ENCODE measurements at regions not wholly inside any gene's neighbourhood (a gene's known extent, or its start where the extent isn't known, plus 50 kb on each side); places are given as distances from the start of the nearest gene placed in this dataset.

DNA sequence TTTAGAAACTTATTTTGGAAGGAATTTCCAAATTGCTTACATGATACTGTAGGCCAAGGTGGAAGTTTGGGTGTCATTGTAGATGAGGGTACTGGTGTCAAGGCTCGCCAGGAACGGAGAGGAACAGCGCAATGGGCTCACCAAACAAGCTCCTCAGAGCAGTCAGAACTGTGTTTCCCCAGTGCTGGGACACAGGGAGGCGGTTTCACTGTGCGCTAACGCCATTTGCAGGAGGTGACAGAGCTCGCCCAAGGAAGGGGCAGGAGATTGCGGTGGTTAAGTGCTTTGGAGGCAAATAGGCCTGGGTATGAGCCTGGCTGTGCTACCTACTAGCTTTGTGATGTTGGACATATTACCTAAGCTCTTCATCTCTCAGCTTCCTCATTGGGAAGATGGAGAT, 57.3 kb downstream of the HHEX start:
- Histone ChIP-seq H3K4me1 (replicated peaks in 1 of 2) (no peaks in the 10 kb centered on the region), H3K27ac (no peak overlapping the region), H3K4me3 (no peak overlapping the region)
- in situ Hi-C loops (cut with MboI; ENCODE audit: low pct_unique_long_range_greater_than_20kb in 2 of 9, low sequenced_read_pairs in 9 of 9, unreplicated experiment in 9 of 9), result no loop called here
- WGBS, 10 experiments, result 72 to 94% (median 81%) methylated on average over 2 to 8 of the region's 8 CpGs
- ATAC-seq (replicated peaks in 6 of 8), result no peak

DNA sequence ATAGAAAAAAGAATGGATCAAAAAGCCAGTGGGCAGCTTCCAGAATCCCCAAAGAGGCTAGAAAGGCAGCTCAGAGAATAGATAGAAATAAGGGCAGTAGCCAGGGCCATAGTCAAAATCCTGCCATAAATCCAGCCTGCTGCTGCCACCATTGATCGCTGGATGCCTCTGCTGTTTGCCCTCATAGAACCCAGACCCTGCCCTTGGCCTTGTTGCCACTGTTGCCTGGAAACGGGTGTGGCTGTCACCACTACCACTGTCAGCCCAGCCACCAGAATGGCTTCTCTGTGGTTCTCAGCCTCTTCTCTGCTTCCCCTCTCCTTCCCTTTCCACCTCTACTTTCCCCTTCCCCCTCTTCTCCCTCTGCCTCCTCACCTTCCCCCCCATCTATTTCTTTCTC, 57.8 kb downstream of the HHEX start:
- H3K4me3 ChIP-seq, result no peak overlapping the region
- no peak overlapping the region for H3K27ac ChIP-seq
- peak in 1 of 8 experiments; percentile 39 for ATAC-seq (replicated peaks in 6 of 8)
- H3K4me1 ChIP-seq (replicated peaks in 1 of 2), result no peaks in the 10 kb centered on the region
- 0 to 67% (median 67%) methylated on average over 1 of the region's 2 CpGs; no CpG with 5 or more reads in 7 of the 10 experiments for WGBS, 10 experiments
- in situ Hi-C loops (cut with MboI; ENCODE audit: low pct_unique_long_range_greater_than_20kb in 2 of 9, low sequenced_read_pairs in 9 of 9, unreplicated experiment in 9 of 9), result no loop called here

DNA sequence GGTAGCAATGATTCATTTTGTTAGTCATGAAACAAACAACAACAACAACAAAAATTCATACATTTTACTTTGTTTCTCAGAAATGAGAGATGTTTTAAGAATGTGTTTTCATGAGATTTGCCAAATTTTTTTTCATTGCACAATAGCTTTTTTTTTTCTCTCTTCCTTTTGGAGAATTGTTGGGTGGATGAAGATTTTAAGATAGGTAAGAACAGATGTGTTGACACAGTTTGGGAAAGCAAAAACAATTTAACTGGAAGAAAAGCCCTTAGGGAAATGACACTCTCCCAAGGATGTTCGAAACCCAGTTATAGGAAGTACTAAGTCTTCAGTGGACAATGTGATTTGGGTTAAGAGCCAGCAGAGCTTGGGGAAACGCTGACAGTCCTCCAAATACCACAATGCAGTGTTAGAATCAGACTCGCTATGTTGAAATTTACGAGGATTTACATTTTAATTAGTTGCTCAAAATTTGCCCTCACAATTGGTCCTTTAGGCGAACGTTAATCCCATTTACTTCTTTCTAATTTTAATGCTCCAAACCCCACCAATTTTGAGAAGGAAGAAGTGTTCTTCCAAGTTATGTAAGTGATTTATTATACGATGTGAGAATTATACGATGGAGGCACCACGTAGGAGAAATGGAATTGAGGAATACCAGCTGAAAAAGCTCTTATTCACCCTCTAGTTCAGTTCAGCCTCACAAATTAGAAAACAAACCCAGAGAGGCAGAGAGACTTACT, 61.2 kb downstream of the HHEX start:
- Histone ChIP-seq H3K4me1 (replicated peaks in 1 of 2) (no peaks in the 10 kb centered on the region), H3K27ac (no peak overlapping the region), H3K4me3 (no peak overlapping the region)
- in situ Hi-C loops (cut with MboI; ENCODE audit: low pct_unique_long_range_greater_than_20kb in 2 of 9, low sequenced_read_pairs in 9 of 9, unreplicated experiment in 9 of 9), result no loop called here
- peak in 1 of 8 experiments; percentile 32 for ATAC-seq (replicated peaks in 6 of 8)
- 21 to 83% (median 75%) methylated on average over 3 to 9 of the region's 9 CpGs for WGBS, 10 experiments

DNA sequence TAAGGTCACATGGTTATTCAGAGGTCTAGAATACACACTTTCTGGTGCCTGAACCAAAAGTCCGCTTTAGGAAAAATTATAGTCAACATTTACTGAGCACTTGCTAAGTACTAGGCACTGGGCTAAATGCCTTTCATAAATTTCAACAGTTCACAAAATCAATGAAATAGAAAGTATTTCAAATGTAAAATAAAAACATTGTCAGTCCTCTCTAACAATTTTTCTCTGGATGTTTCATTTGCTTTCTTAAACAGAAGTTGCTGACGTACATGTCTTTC, 61.7 kb downstream of the HHEX start:
- 73 to 100% (median 83%) methylated on average over 1 to 2 of the region's 2 CpGs; no CpG with 5 or more reads in 1 of the 10 experiments for WGBS, 10 experiments
- no peak for ATAC-seq (replicated peaks in 6 of 8)
- H3K4me3 ChIP-seq, result no peak overlapping the region
- H3K4me1 ChIP-seq (replicated peaks in 1 of 2), result no peaks in the 10 kb centered on the region
- no peak overlapping the region for H3K27ac ChIP-seq
- in situ Hi-C loops (cut with MboI; ENCODE audit: low pct_unique_long_range_greater_than_20kb in 2 of 9, low sequenced_read_pairs in 9 of 9, unreplicated experiment in 9 of 9), result no loop called here

DNA sequence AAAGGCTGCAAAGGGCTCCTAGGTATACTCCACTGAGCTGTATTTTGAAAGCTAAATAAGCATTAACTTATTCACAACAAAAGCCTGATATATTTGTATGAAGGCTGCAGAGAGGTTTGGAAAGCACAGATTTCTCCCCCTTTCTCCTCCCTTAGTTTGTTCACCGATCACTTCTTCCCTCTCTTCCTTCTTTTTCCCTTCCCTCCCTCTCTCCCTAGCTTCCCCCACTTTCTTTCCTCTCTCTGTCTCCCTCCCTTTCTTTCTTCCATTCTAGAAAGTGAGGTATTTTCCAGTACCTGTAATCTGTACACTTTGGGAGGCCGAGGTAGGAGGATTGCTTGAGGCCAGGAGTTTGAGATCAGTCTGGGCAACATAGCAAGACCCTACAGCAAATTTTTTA, 62.1 kb downstream of the HHEX start:
- no peak for ATAC-seq (replicated peaks in 6 of 8)
- H3K27ac ChIP-seq, result no peak overlapping the region
- no peak overlapping the region for H3K4me3 ChIP-seq
- 62 to 100% (median 83%) methylated on average over 1 to 2 of the region's 2 CpGs; no CpG with 5 or more reads in 1 of the 10 experiments for WGBS, 10 experiments
- no peaks in the 10 kb centered on the region for H3K4me1 ChIP-seq (replicated peaks in 1 of 2)
- in situ Hi-C loops (cut with MboI; ENCODE audit: low pct_unique_long_range_greater_than_20kb in 2 of 9, low sequenced_read_pairs in 9 of 9, unreplicated experiment in 9 of 9), result no loop called here

DNA sequence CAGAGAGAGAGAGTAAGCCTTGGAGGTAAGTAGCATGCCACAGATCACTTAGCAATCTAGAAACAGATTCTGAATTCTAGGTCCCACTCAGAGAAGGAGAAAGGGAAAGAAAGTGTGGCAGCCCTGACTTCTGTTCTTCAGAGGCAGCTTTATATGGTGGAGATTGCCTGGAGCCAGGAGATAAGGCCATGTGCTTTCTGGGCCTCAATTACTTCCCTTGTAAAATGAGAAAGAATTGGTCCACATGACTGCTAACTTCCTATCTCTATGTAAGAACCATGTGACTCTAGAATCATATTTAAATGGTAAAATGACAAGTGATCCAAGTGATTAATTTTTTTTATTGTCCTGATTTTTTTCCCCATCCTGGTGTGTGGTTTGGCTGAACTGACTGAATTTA, 64.1 kb downstream of the HHEX start:
- ATAC-seq (replicated peaks in 6 of 8), result no peak
- in situ Hi-C loops (cut with MboI; ENCODE audit: low pct_unique_long_range_greater_than_20kb in 2 of 9, low sequenced_read_pairs in 9 of 9, unreplicated experiment in 9 of 9), result no loop called here
- Histone ChIP-seq H3K4me3 (no peak overlapping the region), H3K27ac (no peak overlapping the region), H3K4me1 (replicated peaks in 1 of 2) (no peaks in the 10 kb centered on the region)

DNA sequence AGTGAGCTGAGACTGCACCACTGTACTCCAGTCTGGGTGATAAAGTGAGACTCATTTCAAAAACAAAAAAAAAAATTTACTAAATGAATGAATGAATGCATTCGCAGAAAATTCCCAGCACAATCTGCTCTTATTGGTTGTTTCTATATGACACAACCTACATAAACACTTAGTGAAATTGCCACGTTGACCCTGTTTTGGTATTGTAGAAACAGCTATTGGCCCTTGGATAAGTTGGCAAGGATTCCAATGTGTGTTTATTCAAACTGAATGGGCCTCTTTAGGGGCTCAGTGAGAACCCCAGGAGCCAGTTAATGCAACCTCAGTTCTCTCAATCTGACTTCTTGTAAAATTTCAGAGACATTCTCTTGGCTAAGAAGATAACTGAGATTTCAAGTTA, 66.0 kb downstream of the HHEX start:
- Histone ChIP-seq H3K27ac (no peak overlapping the region), H3K4me3 (no peak overlapping the region), H3K4me1 (replicated peaks in 1 of 2) (no peaks in the 10 kb centered on the region)
- ATAC-seq (replicated peaks in 6 of 8), result no peak
- WGBS, 10 experiments, result 50 to 100% (median 73%) methylated on average over 1 to 2 of the region's 2 CpGs; no CpG with 5 or more reads in 4 of the 10 experiments
- in situ Hi-C loops (cut with MboI; ENCODE audit: low pct_unique_long_range_greater_than_20kb in 2 of 9, low sequenced_read_pairs in 9 of 9, unreplicated experiment in 9 of 9), result no loop called here

DNA sequence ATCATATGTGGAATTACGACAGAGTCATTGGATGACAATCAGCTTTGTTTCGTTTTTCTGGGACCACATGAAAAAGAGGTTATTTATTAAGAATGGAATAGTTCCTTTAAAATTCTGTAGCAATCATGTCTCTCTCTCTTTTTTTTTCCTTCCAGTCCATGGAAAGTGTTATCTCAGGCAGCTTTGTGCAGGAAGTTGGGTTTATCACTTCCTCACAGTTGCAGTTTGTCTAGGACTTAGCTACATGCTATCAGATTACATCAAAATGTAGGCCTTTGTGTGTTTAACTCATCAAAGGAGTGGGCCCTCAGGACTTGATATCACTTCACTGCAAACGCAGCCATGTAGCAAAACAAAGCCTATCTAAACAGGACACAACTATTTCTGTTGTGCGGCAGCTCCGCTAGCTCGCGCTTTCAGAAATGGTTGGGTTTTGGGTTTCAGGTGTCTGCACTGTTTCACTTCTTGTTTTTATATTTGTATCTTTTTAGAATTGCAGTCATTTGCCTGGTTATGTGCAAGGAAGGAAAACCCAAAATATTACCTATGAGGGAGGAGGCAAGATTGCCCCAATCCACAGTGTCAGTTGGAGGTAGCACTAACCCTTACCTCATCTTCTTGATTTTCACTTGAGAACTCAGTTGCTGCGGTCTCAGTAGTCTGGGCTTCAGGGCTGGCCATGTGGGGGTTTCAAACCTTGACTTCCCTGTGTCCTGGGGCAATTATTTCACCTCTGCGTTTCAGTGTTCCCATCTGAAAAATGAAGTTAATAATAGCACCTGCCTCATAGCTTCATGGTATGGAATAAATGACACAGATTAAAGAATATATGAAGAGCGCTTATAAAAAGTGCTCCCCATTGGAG, 66.7 kb downstream of the HHEX start:
- WGBS, 10 experiments, result 55 to 96% (median 78%) methylated on average over 1 to 10 of the region's 10 CpGs
- ATAC-seq (replicated peaks in 6 of 8), result no peak
- in situ Hi-C loops (cut with MboI; ENCODE audit: low pct_unique_long_range_greater_than_20kb in 2 of 9, low sequenced_read_pairs in 9 of 9, unreplicated experiment in 9 of 9), result no loop called here
- H3K4me1 ChIP-seq (replicated peaks in 1 of 2), result no peaks in the 10 kb centered on the region
- H3K4me3 ChIP-seq, result no peak overlapping the region
- H3K27ac ChIP-seq, result no peak overlapping the region

DNA sequence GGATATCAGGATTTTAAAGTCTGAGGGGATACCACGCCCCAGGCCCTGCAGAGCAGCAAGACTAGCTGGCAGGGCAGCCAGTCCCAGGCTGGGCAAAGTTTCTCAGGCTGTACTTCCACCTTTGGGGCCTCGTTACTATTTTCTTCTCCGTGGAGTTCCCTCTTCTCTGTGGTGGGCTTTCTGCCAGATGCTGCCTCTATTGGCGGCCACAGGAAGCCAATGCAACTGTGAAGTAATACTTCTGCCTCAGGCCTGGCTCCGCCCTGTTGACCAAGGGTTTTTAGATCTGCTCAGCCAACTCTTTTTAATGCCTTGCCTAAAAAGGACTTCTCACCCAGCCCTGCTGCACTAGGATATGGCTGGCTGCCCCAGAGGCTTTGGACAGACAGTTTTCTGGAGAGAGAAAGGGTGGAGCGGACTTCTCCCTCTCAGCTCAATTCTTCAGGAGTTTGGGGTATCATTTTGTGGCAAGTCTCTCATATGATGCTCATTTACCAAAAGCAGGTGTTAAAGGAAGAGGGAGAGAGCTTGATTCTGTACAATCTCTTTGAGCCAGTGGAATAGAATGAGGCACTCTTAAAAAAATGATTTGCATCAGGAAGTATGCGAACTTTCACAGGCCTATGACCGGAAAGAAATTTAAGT, 67.4 kb downstream of the HHEX start:
- H3K27ac ChIP-seq, result no peak overlapping the region
- in situ Hi-C loops (cut with MboI; ENCODE audit: low pct_unique_long_range_greater_than_20kb in 2 of 9, low sequenced_read_pairs in 9 of 9, unreplicated experiment in 9 of 9), result no loop called here
- WGBS, 10 experiments, result 28 to 100% (median 59%) methylated on average over 1 to 8 of the region's 8 CpGs
- no peak overlapping the region for H3K4me3 ChIP-seq
- no peaks in the 10 kb centered on the region for H3K4me1 ChIP-seq (replicated peaks in 1 of 2)
- ATAC-seq (replicated peaks in 6 of 8), result peak in 3 of 8 experiments; percentile 95 to 99 (median 96)

DNA sequence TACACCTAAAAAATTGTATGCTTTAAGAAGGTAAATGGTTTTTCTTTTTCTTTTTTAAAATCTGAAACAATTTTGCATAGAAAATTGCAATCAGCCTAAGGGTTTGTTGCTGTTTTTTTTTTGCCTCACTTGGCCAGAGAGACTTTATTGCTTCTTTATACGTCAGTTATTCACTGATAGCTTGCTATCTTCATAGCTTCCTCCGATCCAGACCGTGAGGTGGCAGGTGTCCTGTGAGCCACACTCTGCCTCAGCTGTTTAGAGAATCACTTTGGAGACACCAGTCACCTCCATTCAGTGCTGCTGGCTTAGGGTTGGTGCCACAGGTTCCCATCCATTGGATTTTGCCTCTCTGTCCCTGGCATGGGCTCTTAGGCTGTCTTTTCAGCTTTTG, 68.0 kb downstream of the HHEX start:
- H3K27ac ChIP-seq, result no peak overlapping the region
- no peaks in the 10 kb centered on the region for H3K4me1 ChIP-seq (replicated peaks in 1 of 2)
- in situ Hi-C loops (cut with MboI; ENCODE audit: low pct_unique_long_range_greater_than_20kb in 2 of 9, low sequenced_read_pairs in 9 of 9, unreplicated experiment in 9 of 9), result no loop called here
- H3K4me3 ChIP-seq, result no peak overlapping the region
- WGBS, 10 experiments, result 44 to 100% (median 72%) methylated on average over 1 to 3 of the region's 3 CpGs; no CpG with 5 or more reads in 2 of the 10 experiments
- ATAC-seq (replicated peaks in 6 of 8), result no peak

DNA sequence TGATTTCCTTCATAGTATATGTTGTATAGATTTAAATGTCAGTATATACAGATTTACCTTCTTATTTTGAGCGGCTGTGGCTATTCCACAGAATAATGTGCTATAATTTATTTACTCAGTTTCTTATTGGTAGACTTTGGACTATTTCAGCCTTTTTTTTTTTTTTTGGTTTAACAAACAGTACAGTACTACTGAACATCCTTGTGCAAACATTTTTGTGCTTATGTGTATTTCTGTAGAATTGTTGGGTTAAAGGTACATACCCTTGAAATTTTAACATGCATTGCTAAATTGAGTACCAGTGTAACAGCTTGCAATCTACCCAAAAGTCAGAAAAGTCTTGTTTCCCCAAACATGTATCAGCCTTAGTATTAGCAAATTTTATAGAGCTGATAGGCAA, 68.8 kb downstream of the HHEX start:
- in situ Hi-C loops (cut with MboI; ENCODE audit: low pct_unique_long_range_greater_than_20kb in 2 of 9, low sequenced_read_pairs in 9 of 9, unreplicated experiment in 9 of 9), result no loop called here
- WGBS, 10 experiments, result 73 to 100% (median 100%) methylated on average over 1 of the region's 1 CpG; no CpG with 5 or more reads in 2 of the 10 experiments

DNA sequence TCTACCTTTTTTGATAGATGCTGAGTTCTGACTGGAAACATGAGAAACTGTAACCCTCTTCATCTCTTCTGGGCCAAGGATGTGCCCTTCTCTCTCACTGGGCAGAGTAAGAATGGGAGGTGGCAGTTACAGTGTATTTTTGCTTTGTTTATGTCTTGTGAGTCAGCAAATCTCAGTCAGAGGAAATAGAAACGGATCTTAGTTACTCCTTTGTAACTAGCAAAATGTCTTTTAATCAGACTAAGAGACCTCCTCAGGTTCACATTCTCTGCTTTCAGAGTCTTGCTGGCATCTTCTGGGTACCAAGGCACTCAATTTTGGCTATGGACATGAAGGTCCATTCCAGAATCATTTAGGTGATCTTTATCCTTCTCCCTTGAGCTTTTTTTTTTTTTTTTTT, 70.9 kb downstream of the HHEX start:
- ATAC-seq (replicated peaks in 6 of 8), result peak in 2 of 8 experiments; percentile 40 to 57
- Histone ChIP-seq H3K4me1 (replicated peaks in 1 of 2) (no peaks in the 10 kb centered on the region), H3K4me3 (no peak overlapping the region), H3K27ac (no peak overlapping the region)
- in situ Hi-C loops (cut with MboI; ENCODE audit: low pct_unique_long_range_greater_than_20kb in 2 of 9, low sequenced_read_pairs in 9 of 9, unreplicated experiment in 9 of 9), result no loop called here
- 0 to 100% (median 65%) methylated on average over 1 of the region's 1 CpG; no CpG with 5 or more reads in 2 of the 10 experiments for WGBS, 10 experiments

More for the DNA sequence above, 68.8 kb downstream of the HHEX start:
- no peak for ATAC-seq (replicated peaks in 6 of 8)
- Histone ChIP-seq H3K4me3 (no peak overlapping the region), H3K4me1 (replicated peaks in 1 of 2) (no peaks in the 10 kb centered on the region), H3K27ac (no peak overlapping the region)

DNA sequence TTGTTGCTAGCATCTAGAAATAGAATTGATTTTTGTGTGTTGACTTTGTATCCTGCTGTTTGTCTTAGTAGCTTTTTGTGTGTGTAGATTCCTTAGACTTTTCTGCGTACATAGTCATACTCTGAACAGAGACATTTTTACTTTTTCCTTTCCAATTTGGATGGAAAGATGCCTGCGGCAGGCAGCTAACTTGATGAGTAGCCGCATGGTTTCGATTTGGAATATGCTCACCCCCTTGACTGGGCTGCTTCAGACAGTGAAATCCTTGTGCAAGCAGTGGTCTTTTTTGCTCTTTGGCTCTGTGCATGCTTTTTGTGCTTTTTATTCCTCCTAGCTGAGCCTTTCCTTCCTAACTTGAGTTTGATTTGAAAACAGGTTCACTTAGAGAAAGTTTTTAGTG, 71.8 kb downstream of the HHEX start:
- 7 to 100% (median 90%) methylated on average over 1 to 4 of the region's 4 CpGs for WGBS, 10 experiments
- Histone ChIP-seq H3K4me3 (no peak overlapping the region), H3K27ac (no peak overlapping the region), H3K4me1 (replicated peaks in 1 of 2) (no peaks in the 10 kb centered on the region)
- ATAC-seq (replicated peaks in 6 of 8), result no peak
- in situ Hi-C loops (cut with MboI; ENCODE audit: low pct_unique_long_range_greater_than_20kb in 2 of 9, low sequenced_read_pairs in 9 of 9, unreplicated experiment in 9 of 9), result no loop called here

Measured in motor neuron (in vitro differentiated cells).